SK-N-SH (cell line): ENCODE measurements at regions not wholly inside any gene's neighbourhood (a gene's known extent, or its start where the extent isn't known, plus 50 kb on each side); places are given as distances from the start of the nearest gene placed in this dataset.

Experiments
- CTCF ChIA-PET: fragments of 300-600, 350-600 bp; formaldehyde crosslinking; extraction: SDS; loops from one replicate; lab custom pipeline; 2021; lab: Yijun Ruan, JAX
- POLR2A ChIA-PET: fragments of 350-600 bp; sonication (Branson Sonifier 250); formaldehyde crosslinking; extraction: SDS; loops from one replicate; lab custom pipeline; 2020; ENCODE audit warnings: antibody characterized with exemption, inconsistent platforms; lab: Yijun Ruan, JAX
- DNase-seq: peaks from one replicate; pipeline ENCODE4 v3.0.0; 2012
- H2AFZ ChIP-seq: fragments of 200-600 bp; sonication (generic); 2 replicates; pipeline ENCODE4 v1.8.1; 2016; ENCODE audit warnings: antibody characterized with exemption, mild to moderate bottlenecking, low read depth
- H3F3A ChIP-seq: fragments of 200-600 bp; sonication (generic); replicated peaks from 2 replicates; pipeline ENCODE3; 2016; ENCODE audit warnings: antibody characterized with exemption, mild to moderate bottlenecking; ENCODE audit not compliant: insufficient read depth
- H3K27ac ChIP-seq, 2 experiments: fragments of 200-500 bp in 1 of 2; fragments of 200-600 bp in 1 of 2; sonication (Bioruptor generic) in 1 of 2; sonication (generic), shearing (Covaris generic) in 1 of 2; 2 replicates each; pipeline versions ENCODE4 v1.5.1 to v1.6.1; 2014 to 2016; ENCODE audit warnings: low read depth in 2 of 2, inconsistent platforms in 1 of 2, low read length in 1 of 2, mild to moderate bottlenecking in 1 of 2, mixed read lengths in 1 of 2
- H3K27me3 ChIP-seq: fragments of 200-600 bp; sonication (generic), shearing (Covaris generic); 2 replicates; pipeline ENCODE4 v1.6.1; 2016; ENCODE audit warnings: mixed run types; ENCODE audit not compliant: insufficient read depth
- H3K36me3 ChIP-seq, 2 experiments: fragments of 200-500 bp in 1 of 2; fragments of 200-600 bp in 1 of 2; sonication (Bioruptor generic) in 1 of 2; sonication (generic) in 1 of 2; replicated peaks in 1 of 2; 2 replicates each; pipeline versions ENCODE3 to v1.5.1; 2014 to 2016; ENCODE audit warnings: low read length in 1 of 2, mild to moderate bottlenecking in 1 of 2; ENCODE audit not compliant: insufficient read depth in 2 of 2, control insufficient read depth in 1 of 2
- H3K4me1 ChIP-seq, 2 experiments: fragments of 200-500 bp in 1 of 2; fragments of 200-600 bp in 1 of 2; sonication (Bioruptor generic) in 1 of 2; sonication (generic), shearing (Covaris generic) in 1 of 2; 2 replicates each; pipeline versions ENCODE4 v1.5.1 to v1.6.1; 2014 to 2016; ENCODE audit warnings: low read depth in 1 of 2, low read length in 1 of 2, mixed run types in 1 of 2; ENCODE audit not compliant: insufficient read depth in 2 of 2, control insufficient read depth in 1 of 2
- H3K4me2 ChIP-seq: fragments of 200-600 bp; sonication (generic), shearing (Covaris generic); 2 replicates; pipeline ENCODE4 v1.6.1; 2017; ENCODE audit warnings: mixed run types
- H3K4me3 ChIP-seq, 2 experiments: fragments of 200-500 bp in 1 of 2; fragments of 200-600 bp in 1 of 2; sonication (Bioruptor generic) in 1 of 2; sonication (generic), shearing (Covaris generic) in 1 of 2; 2 replicates each; pipeline versions ENCODE4 v1.5.1 to v1.8.1; 2014 to 2016; ENCODE audit warnings: low read depth in 2 of 2, inconsistent platforms in 1 of 2, low read length in 1 of 2, mild to moderate bottlenecking in 1 of 2, mixed read lengths in 1 of 2, moderate library complexity in 1 of 2
- H3K79me2 ChIP-seq: fragments of 200-600 bp; sonication (generic); 2 replicates; pipeline ENCODE4 v1.8.1; 2017; ENCODE audit warnings: mild to moderate bottlenecking; ENCODE audit not compliant: insufficient read depth
- H3K9ac ChIP-seq: fragments of 200-600 bp; sonication (generic); 2 replicates; pipeline ENCODE4 v1.6.1; 2017; ENCODE audit warnings: mixed run types
- H3K9me2 ChIP-seq: fragments of 200-600 bp; sonication (generic); 2 replicates; pipeline ENCODE4 v1.6.1; 2017; ENCODE audit warnings: mixed run types
- H3K9me3 ChIP-seq: fragments of 200-600 bp; sonication (generic); 2 replicates; pipeline ENCODE4 v1.6.1; 2017; ENCODE audit warnings: mixed run types, mild to moderate bottlenecking, moderate library complexity
- H4K20me1 ChIP-seq: fragments of 200-600 bp; sonication (generic); 2 replicates; pipeline ENCODE4 v1.6.1; 2017; ENCODE audit warnings: mild to moderate bottlenecking, mixed run types; ENCODE audit not compliant: insufficient read depth
- EZH2phosphoT487 ChIP-seq: fragments of 200-600 bp; sonication (generic); IDR thresholded peaks from 2 replicates; pipeline ENCODE4 v1.6.1; 2017; ENCODE audit warnings: low read depth, mixed run types, mild to moderate bottlenecking, antibody characterized with exemption, moderate library complexity, borderline replicate concordance
- FOSL2 ChIP-seq: IDR thresholded peaks from 2 replicates; pipeline ENCODE4 v1.4.0; 2012; ENCODE audit warnings: low read depth, mild to moderate bottlenecking, moderate library complexity, borderline replicate concordance
- FOXJ3 ChIP-seq: sonication (generic); formaldehyde crosslinking; IDR thresholded peaks from 2 replicates; pipeline ENCODE4 v1.5.1; 2020; ENCODE audit warnings: mild to moderate bottlenecking, missing genetic modification reagents
- FOXM1 ChIP-seq: IDR thresholded peaks from 2 replicates; pipeline ENCODE4 v1.4.0; 2012; ENCODE audit warnings: low read depth, mild to moderate bottlenecking
- GABPA ChIP-seq: IDR thresholded peaks from 2 replicates; pipeline ENCODE4 v1.4.0; 2012; ENCODE audit warnings: low read depth, mild to moderate bottlenecking
- GATA2 ChIP-seq: sonication (generic); formaldehyde crosslinking; IDR thresholded peaks from 2 replicates; pipeline ENCODE4 v1.5.0; 2020; ENCODE audit warnings: mild to moderate bottlenecking, missing genetic modification reagents
- JUND ChIP-seq: IDR thresholded peaks from 2 replicates; pipeline ENCODE4 v1.4.0; 2012
- MEF2A ChIP-seq: IDR thresholded peaks from 2 replicates; pipeline ENCODE4 v1.4.0; 2012; ENCODE audit warnings: low read depth, borderline replicate concordance
- MXI1 ChIP-seq: IDR thresholded peaks from 2 replicates; pipeline ENCODE4 v1.6.1; 2012; ENCODE audit warnings: mild to moderate bottlenecking, low read depth, low read length, improper control_type of control experiment
- NFIC ChIP-seq: IDR thresholded peaks from 2 replicates; pipeline ENCODE4 v1.4.0; 2012; ENCODE audit warnings: borderline replicate concordance
- POLR2AphosphoS5 ChIP-seq: IDR thresholded peaks from 2 replicates; pipeline ENCODE4 v1.6.1; 2012; ENCODE audit warnings: low read depth, low read length
- RCOR1 ChIP-seq: fragments of 150-350 bp; IDR thresholded peaks from 2 replicates; pipeline ENCODE4 v1.6.1; 2017; ENCODE audit warnings: antibody characterized with exemption, low read length
- REST ChIP-seq: IDR thresholded peaks from 2 replicates; pipeline ENCODE4 v1.6.1; 2012; ENCODE audit warnings: mild to moderate bottlenecking, low read depth, low read length, moderate library complexity
- RXRA ChIP-seq: IDR thresholded peaks from 2 replicates; pipeline ENCODE4 v1.4.0; 2012; ENCODE audit warnings: low read depth, mild to moderate bottlenecking, borderline replicate concordance
- SIN3A ChIP-seq: IDR thresholded peaks from 2 replicates; pipeline ENCODE4 v1.6.1; 2012; ENCODE audit warnings: low read depth, mild to moderate bottlenecking, low read length, moderate library complexity, borderline replicate concordance
- SMC3 ChIP-seq: IDR thresholded peaks from 2 replicates; pipeline ENCODE4 v1.6.1; 2012; ENCODE audit warnings: low read depth, low read length, improper control_type of control experiment
- TAF1 ChIP-seq: IDR thresholded peaks from 2 replicates; pipeline ENCODE4 v1.6.1; 2012; ENCODE audit warnings: low read depth, mild to moderate bottlenecking, low read length, moderate library complexity, borderline replicate concordance
- USF1 ChIP-seq: IDR thresholded peaks from 2 replicates; pipeline ENCODE4 v1.4.0; 2012; ENCODE audit warnings: low read depth, borderline replicate concordance
- USF2 ChIP-seq: fragments of 150-350 bp; IDR thresholded peaks from 2 replicates; pipeline ENCODE4 v1.6.1; 2017; ENCODE audit warnings: antibody characterized with exemption, low read length, low read depth, borderline replicate concordance
- YY1 ChIP-seq: IDR thresholded peaks from 2 replicates; pipeline ENCODE4 v1.4.0; 2012; ENCODE audit warnings: low read depth, mild to moderate bottlenecking
- WGBS: methylation state at CpG from one replicate; pipeline ENCODE4 v1.1.6; 2017; ENCODE audit warnings: low lambda C conversion rate; 5-methylcytosine and 5-hydroxymethylcytosine counted together

GRCh38 chrX:82384401-82384800 lies 1123.7 kb upstream of the POU3F4 start:
- no peak overlapping the region for H3K4me2 ChIP-seq
- H3K79me2 ChIP-seq: no peaks in the 10 kb centered on the region
- no peak overlapping the region for H2AFZ ChIP-seq
- H3K9me2 ChIP-seq: no peaks in the 10 kb centered on the region
- POLR2A ChIA-PET: no interaction called here
- no peaks in the 10 kb centered on the region for H3F3A ChIP-seq
- no peaks in the 10 kb centered on the region for H3K36me3 ChIP-seq
- no peaks in the 10 kb centered on the region for H3K4me1 ChIP-seq
- 5% methylated on average over 3 of the region's 3 CpGs for WGBS
- TF ChIP-seq RXRA: no peak
- no peak for TF ChIP-seq EZH2phosphoT487
- no peak for TF ChIP-seq GATA2 (CRISPR knock-in tag)
- TF ChIP-seq GABPA: no peak
- no peak for TF ChIP-seq JUND
- no peak for TF ChIP-seq SIN3A
- TF ChIP-seq USF1: no peak
- TF ChIP-seq POLR2AphosphoS5: no peak
- TF ChIP-seq NFIC: no peak
- no peak for TF ChIP-seq FOSL2
- TF ChIP-seq FOXJ3 (CRISPR knock-in tag): no peak
- TF ChIP-seq MEF2A: no peak
- TF ChIP-seq USF2: no peak
- TF ChIP-seq SMC3: no peak
- TF ChIP-seq MXI1: no peak
- TF ChIP-seq TAF1: no peak
- no peak for TF ChIP-seq RCOR1
- TF ChIP-seq REST: no peak
- TF ChIP-seq YY1: no peak
- TF ChIP-seq FOXM1: no peak
- DNase-seq: no peak
- H3K27ac ChIP-seq: no peak overlapping the region
- H3K4me3 ChIP-seq: no peak overlapping the region
- H3K27me3 ChIP-seq: no peaks in the 10 kb centered on the region
- H3K9ac ChIP-seq: no peak overlapping the region
- no peaks in the 10 kb centered on the region for H4K20me1 ChIP-seq
- CTCF ChIA-PET: no interaction called here
- no peaks in the 10 kb centered on the region for H3K9me3 ChIP-seq
